Fibroblast of skin of left quadriceps (primary cell): ENCODE measurements at regions not wholly inside any gene's neighbourhood (a gene's known extent, or its start where the extent isn't known, plus 50 kb on each side); places are given as distances from the start of the nearest gene placed in this dataset.
A peak's percentile ranks its signal among the peaks of the same experiment; 100 is the strongest.

Source experiments
- DNase-seq, 2 experiments: peaks; one replicate each; pipeline ENCODE4 v3.0.0-alpha.2; 2013; ENCODE audit warnings: low read depth in 2 of 2

GRCh38 chr21:24737296-24737850, 869.9 kb downstream of the MRPL39 start:
- no peak for DNase-seq

GRCh38 chr21:24730661-24731060, 876.6 kb downstream of the MRPL39 start:
- DNase-seq = no peak

DNA sequence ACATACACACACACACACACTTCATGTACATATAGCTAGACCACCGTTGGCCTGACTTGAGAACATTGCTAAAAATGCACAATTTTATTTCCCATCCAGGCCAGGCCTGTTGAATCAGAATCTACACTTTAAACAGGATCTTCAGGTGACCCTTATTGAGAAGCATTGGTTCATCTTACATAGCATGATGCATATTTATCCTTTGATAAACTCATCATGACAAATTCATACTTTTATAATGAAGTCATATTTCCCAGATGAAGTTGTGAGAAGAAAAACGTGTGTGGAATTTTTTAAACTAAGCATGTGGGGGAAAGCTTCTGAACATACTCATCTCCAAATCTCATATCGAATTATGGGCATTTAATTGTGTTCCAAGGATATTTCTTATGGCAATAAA, 877.7 kb downstream of the MRPL39 start:
- DNase-seq = peak; percentile 13 to 18

- no peak for DNase-seq
Observed at GRCh38 chr21:24727803-24728440, 879.4 kb downstream of the MRPL39 start.

DNA sequence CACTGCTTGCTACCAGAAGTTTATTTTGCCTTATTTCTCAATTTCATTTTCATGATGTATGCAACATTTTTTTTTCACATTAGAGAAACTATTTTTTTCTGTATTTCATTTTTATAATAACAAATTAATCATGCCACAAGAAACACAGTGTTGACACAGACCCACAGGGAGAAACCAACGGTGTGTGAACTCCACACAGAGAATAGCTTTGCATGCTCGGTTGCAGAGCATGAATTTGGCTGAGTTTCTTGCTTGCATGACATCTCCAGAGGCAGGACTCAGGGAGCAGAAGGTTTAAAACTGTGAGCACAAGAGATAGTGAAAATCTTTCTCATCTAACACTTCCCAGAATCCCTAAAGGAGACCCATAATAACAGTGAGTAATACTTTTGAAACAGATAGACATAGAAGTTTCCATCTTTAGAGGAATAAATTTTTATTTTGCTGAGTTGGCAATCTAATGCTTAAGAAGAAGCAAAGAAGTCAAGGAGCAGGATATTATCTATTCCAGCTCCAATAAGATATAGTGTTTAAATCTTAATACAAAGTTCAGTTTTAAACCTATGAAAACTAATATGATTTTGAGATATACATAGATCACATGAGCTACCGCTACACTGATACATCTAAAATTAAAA, 890.9 kb downstream of the MRPL39 start:
- DNase-seq = peak; percentile 30 to 38

DNA sequence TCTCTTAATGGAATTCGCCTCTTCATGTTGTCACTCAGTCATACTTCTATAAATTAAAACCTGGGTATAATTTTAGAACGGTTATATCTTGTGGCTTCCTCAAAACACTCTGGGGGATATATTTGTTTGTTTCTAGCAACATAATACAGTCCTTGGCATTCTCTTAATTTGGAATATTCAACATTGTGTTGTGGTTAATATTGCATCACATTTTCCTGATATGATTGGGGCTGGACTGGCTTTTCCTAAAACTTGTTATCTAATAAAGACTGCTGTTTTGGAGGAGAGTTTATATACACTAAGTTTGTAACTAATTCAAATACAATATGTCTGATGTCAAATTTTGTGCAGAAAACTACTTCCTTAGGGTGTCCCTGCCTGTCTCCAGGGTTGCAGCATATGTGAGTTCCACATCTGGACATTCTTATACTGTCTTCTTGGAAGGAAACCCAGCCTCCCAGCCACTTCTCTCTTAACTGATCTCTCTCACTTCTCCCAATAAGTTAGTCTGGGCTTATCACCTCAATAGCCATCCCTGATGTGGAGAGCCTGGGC, 892.6 kb downstream of the MRPL39 start:
- no peak for DNase-seq

GRCh38 chr21:24705201-24705600, 902.1 kb downstream of the MRPL39 start:
- no peak for DNase-seq

- no peak for DNase-seq
Observed at GRCh38 chr21:24693779-24694178, 913.5 kb downstream of the MRPL39 start.

GRCh38 chr21:24681456-24681855, 925.8 kb downstream of the MRPL39 start:
- no peak for DNase-seq

DNA sequence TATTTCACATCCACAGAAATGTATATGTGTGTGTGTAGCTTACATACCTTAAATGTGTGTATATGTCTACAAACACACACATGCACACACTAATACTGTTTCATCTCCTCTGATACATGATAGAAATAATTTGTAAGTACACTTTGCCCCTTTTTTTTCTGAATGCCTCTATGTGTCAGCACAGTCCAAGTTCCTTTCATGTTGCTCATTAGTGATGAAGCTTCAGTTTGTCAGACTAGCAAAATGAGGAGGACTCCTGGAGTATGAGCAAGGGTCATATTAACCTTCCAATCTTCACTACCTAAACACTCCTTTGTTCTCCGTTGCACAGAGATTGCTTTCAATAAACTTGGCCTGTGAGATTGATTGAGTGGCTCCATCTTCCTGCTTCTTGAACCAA, 935.4 kb downstream of the MRPL39 start:
- DNase-seq = no peak

GRCh38 chr21:24658926-24659325, 948.4 kb downstream of the MRPL39 start:
- DNase-seq = no peak

DNA sequence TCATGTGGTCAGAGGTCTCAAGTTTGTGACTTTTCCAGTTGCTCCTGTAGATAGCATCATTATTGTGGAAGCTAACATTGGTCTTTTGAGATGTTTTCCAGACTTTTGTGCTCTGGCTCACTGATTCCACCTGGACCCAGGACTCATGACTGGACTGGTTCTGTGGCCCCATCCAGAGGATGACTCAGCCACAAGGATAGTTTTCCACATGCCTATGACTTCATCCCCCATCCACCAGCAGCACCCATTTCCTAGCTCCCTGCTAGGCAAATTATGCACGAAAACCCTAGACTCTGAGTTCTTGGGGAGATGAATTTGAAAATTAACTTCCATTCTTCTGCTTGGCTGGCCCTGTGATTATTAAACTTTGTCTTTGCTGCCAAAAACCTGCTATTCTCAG, 949.3 kb downstream of the MRPL39 start:
- DNase-seq = no peak

GRCh38 chr21:24649691-24650090, 957.6 kb downstream of the MRPL39 start:
- no peak for DNase-seq

GRCh38 chr21:24636696-24637095, 970.6 kb downstream of the MRPL39 start:
- no peak for DNase-seq

DNA sequence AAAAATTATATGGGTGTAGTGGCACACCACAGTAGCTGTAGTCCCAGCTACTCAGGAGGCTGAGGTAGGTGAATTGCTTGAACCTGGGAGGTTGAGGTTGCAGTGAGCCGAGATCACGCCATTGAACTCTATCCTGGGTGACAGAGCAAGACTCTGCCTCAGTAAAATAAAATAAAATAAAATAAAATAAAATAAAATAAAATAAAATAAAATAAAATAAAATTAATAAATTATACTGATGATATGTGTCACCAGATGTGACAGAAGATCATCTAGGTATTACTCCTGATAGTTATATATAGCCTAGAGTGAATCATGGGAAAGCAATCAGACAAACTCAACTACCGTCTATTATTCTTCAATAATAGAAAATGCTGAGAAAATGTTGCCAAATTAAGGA, 972.5 kb downstream of the MRPL39 start:
- no peak for DNase-seq

DNA sequence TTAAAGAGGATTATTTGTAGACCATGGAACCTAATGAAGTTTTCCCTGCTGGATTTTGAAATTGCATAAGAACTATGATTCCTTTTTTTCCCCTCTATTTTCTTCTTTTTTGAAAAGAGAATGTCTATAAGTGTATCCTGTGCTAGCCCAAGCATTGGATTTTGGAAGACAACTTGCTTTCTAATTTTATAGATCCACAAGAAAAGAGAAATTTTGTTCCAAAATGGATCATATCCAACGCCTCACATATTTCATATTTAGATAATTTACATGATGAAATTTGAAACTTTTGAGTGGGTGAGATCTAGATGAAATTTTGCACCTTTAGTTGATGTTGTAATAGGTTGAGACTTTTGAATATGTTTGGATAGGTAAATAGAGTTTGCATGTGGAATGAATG, 978.7 kb downstream of the MRPL39 start:
- DNase-seq = no peak

- no peak for DNase-seq
Observed at GRCh38 chr21:24628046-24628445, 979.2 kb downstream of the MRPL39 start.

- no peak for DNase-seq
Observed at GRCh38 chr21:24617819-24618218, 989.5 kb downstream of the MRPL39 start.

DNA sequence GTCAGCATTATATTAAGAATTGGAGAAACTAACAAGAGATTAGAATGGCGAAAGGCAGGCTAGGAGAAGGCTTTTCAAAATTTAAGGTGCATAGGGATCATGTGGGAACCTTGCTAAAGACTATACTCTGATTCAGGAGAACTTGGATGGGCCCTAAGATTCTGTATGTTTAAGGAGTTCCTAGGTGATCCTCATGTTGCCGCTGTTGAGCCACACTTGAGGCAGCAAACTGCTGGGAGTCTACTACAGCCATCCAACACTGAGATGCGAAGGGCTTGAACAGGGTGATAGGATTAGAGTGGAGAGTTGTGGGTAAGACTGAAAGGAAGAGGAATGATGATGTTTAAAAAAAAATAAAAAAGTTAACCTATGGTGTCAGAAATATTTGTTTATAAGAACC, 1013.2 kb downstream of the MRPL39 start:
- DNase-seq = no peak

DNA sequence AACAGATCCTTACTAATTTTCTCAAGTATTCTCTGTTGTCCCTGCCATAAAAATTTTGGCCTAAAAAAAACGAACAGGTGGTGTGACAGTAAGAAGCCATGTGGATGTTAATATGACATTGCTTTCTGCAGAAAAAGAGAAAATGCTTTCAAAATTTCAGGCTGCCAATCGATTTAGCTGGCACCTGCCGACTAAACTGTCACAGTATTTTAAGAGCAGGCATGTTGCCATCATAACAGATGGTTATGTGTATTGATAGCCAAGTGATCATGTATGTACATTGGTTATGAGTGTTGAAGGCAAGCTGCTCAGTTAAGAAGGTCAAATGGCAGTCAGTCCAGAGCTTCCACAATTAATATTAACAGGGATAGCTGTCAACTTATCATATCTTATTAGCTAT, 1017.0 kb downstream of the MRPL39 start:
- DNase-seq = no peak

GRCh38 chr21:24583473-24583872, 1023.8 kb downstream of the MRPL39 start:
- DNase-seq = no peak

DNA sequence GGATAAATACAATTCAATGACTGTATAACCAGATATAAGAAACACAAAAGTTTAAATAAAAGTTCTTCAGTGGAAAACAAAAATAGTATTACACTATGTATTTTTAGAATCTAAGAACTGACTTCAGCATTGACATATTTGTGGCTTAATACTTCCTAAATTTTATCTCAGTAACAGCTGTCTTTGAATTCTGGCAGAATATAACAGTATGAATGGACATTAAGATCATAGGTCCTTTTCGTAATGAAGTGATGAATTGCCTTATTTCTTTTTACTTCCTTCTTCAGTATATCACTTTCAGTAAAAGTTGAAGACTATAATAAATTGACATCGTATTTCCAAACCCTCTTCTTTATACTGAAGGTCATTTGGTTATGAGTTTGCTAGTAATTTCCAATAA, 1030.0 kb downstream of the MRPL39 start:
- DNase-seq = no peak

DNA sequence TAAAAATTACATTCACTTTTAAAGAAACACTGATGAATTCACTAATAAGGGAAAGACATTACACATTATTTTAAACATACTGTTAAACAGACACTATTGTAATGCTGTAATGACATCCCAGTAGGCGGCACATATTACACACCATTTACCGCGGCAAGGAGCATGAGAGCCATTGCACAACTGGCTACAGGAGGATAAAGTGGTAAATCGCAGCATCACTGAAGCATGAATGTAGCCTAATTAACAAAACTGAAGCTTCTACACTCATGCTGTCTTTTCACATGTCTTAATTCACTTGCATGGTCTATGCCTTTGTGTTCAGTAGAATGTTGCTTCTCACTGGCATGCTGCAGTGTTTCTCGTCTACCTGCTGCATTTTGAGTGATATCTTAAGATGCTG, 1046.0 kb downstream of the MRPL39 start:
- DNase-seq = no peak
